OCI-LY7 (cell line): ENCODE measurements at regions not wholly inside any gene's neighbourhood (a gene's known extent, or its start where the extent isn't known, plus 50 kb on each side); places are given as distances from the start of the nearest gene placed in this dataset.
A peak's percentile ranks its signal among the peaks of the same experiment; 100 is the strongest.

Experiments used
- BruUV-seq: library from RNA; stranded (reverse); fragments of 400-500 nt; replicated peaks from 2 replicates; lab custom pipeline; 2021; lab: Mats Ljungman, UMichigan
- CTCF ChIA-PET: fragments of 300-600 bp; sonication (Branson Sonifier 250); formaldehyde crosslinking; loops from one replicate; lab custom pipeline; 2022; ENCODE audit warnings: antibody characterized with exemption; ENCODE audit not compliant: unreplicated experiment; lab: Charles Lee
- POLR2A ChIA-PET: fragments of 300-600 bp; sonication (Branson Sonifier 250); formaldehyde crosslinking; loops from one replicate; lab custom pipeline; 2022; ENCODE audit warnings: antibody characterized with exemption; lab: Charles Lee
- DNase-seq: peaks from one replicate; pipeline ENCODE4 v3.0.0-alpha.2; 2015; ENCODE audit warnings: low spot score
- H2AFZ ChIP-seq: fragments of 200-600 bp; sonication (generic), shearing (Covaris generic); 2 replicates; pipeline ENCODE4 v1.6.1; 2014; ENCODE audit warnings: mild to moderate bottlenecking, antibody characterized with exemption, low read length, moderate library complexity
- H3K27ac ChIP-seq: fragments of 200-600 bp; sonication (generic); 2 replicates; pipeline ENCODE4 v1.5.1; 2014; ENCODE audit warnings: mixed run types, low read depth, mild to moderate bottlenecking, moderate library complexity, low read length, inconsistent platforms; ENCODE audit not compliant: poor library complexity, severe bottlenecking
- H3K36me3 ChIP-seq: fragments of 200-600 bp; sonication (generic); 2 replicates; pipeline ENCODE4 v1.6.1; 2014; ENCODE audit warnings: mild to moderate bottlenecking, antibody characterized with exemption, low read length, moderate library complexity, mixed read lengths; ENCODE audit not compliant: insufficient read depth
- H3K4me1 ChIP-seq: fragments of 200-600 bp; sonication (generic); 2 replicates; pipeline ENCODE4 v1.5.1; 2014; ENCODE audit warnings: mild to moderate bottlenecking, low read length; ENCODE audit not compliant: insufficient read depth, poor library complexity, severe bottlenecking
- H3K4me2 ChIP-seq: fragments of 200-600 bp; sonication (generic); 2 replicates; pipeline ENCODE4 v1.6.1; 2014; ENCODE audit warnings: mild to moderate bottlenecking, low read length
- H3K4me3 ChIP-seq: fragments of 200-600 bp; sonication (generic); 2 replicates; pipeline ENCODE4 v1.5.1; 2014; ENCODE audit warnings: mild to moderate bottlenecking, low read depth, low read length; ENCODE audit not compliant: poor library complexity, severe bottlenecking
- H3K79me2 ChIP-seq: fragments of 200-600 bp; sonication (generic); 2 replicates; pipeline ENCODE4 v1.6.1; 2016; ENCODE audit warnings: low read depth, mild to moderate bottlenecking, low read length, moderate library complexity, mixed read lengths; ENCODE audit not compliant: insufficient read depth
- H3K9me2 ChIP-seq: fragments of 200-600 bp; sonication (generic); 2 replicates; pipeline ENCODE4 v1.6.1; 2016; ENCODE audit warnings: mild to moderate bottlenecking, low read length, mixed read lengths; ENCODE audit not compliant: insufficient read depth
- H3K9me3 ChIP-seq: fragments of 200-600 bp; sonication (generic); 2 replicates; pipeline ENCODE4 v1.6.1; 2014; ENCODE audit warnings: mild to moderate bottlenecking, mixed run types, low read length, mixed read lengths
- H4K20me1 ChIP-seq: fragments of 200-600 bp; sonication (generic); 2 replicates; pipeline ENCODE4 v1.6.1; 2014; ENCODE audit warnings: mild to moderate bottlenecking, antibody characterized with exemption, low read length, moderate library complexity, mixed read lengths; ENCODE audit not compliant: insufficient read depth
- EZH2phosphoT487 ChIP-seq: fragments of 200-600 bp; sonication (generic); IDR thresholded peaks from 2 replicates; pipeline ENCODE4 v1.6.1; 2018; ENCODE audit warnings: low read depth, borderline replicate concordance, mild to moderate bottlenecking, mixed run types, antibody characterized with exemption, low read length, moderate library complexity, mixed read lengths
- intact Hi-C: fragments of 100-400 bp; cut with micrococcal nuclease; formaldehyde crosslinking; loops from one replicate; pipeline ENCODE4 v1.10.0; 2022; ENCODE audit not compliant: unreplicated experiment
- TF ChIP-seq, protein P1 (sequence below): fragments of 200-600 bp; sonication (generic); conservative IDR thresholded peaks from 2 replicates; pipeline ENCODE4 v1.5.1; 2014; ENCODE audit warnings: mild to moderate bottlenecking, antibody characterized with exemption, low read length, moderate library complexity, mixed read lengths

GRCh38 chr15:81950841-81951414 lies 94.9 kb downstream of the MEX3B start:
- Histone ChIP-seq H3K79me2 (no peaks in the 10 kb centered on the region), H2AFZ (no peak overlapping the region), H3K4me3 (no peak overlapping the region), H3K9me2 (no peaks in the 10 kb centered on the region), H3K4me1 (no peaks in the 10 kb centered on the region), H3K36me3 (no peaks in the 10 kb centered on the region), H3K27ac (no peak overlapping the region), H3K4me2 (no peak overlapping the region), H3K9me3 (no peaks in the 10 kb centered on the region), H4K20me1 (no peaks in the 10 kb centered on the region)
- no peak for DNase-seq
- ChIA-PET CTCF (no interaction called here), POLR2A (no interaction called here)
- intact Hi-C loops: no loop called here
- TF ChIP-seq EZH2phosphoT487: no peak
- BruUV-seq: no TSS peak

DNA sequence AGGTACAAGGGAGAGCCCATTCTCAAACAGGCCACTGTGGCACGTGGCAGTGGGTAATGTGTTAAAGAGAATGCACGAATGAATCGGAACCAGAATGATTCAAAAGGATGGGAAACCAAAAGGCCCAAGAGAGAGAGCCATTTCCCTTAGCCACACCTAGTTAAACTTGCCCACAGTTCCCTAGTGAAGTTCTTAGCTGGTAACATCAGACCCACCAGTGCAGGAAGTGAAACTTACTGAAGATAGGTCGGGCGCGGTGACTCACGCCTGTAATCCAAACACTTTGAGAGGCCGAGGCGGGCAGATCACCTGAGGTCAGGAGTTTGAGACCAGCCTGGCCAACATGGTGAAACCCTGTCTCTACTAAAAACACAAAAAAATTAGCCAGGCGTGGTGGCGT lies 97.1 kb downstream of the MEX3B start:
- no peak overlapping the region for H3K27ac ChIP-seq
- TF ChIP-seq, protein P1, sequence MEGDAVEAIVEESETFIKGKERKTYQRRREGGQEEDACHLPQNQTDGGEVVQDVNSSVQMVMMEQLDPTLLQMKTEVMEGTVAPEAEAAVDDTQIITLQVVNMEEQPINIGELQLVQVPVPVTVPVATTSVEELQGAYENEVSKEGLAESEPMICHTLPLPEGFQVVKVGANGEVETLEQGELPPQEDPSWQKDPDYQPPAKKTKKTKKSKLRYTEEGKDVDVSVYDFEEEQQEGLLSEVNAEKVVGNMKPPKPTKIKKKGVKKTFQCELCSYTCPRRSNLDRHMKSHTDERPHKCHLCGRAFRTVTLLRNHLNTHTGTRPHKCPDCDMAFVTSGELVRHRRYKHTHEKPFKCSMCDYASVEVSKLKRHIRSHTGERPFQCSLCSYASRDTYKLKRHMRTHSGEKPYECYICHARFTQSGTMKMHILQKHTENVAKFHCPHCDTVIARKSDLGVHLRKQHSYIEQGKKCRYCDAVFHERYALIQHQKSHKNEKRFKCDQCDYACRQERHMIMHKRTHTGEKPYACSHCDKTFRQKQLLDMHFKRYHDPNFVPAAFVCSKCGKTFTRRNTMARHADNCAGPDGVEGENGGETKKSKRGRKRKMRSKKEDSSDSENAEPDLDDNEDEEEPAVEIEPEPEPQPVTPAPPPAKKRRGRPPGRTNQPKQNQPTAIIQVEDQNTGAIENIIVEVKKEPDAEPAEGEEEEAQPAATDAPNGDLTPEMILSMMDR: no peak
- no peak for TF ChIP-seq EZH2phosphoT487
- POLR2A ChIA-PET: no interaction called here
- CTCF ChIA-PET: interaction anchor here (0.6 kb wide), 1 partner anchor 79 kb away, joined by 3 read pairs; no protein-coding TSS in a partner anchor
- intact Hi-C loops: no loop called here
- H3K79me2 ChIP-seq: no peaks in the 10 kb centered on the region
- DNase-seq: peak; percentile 29
- H3K9me2 ChIP-seq: no peaks in the 10 kb centered on the region
- BruUV-seq: no TSS peak
- no peak overlapping the region for H3K4me3 ChIP-seq
- no peak overlapping the region for H3K4me2 ChIP-seq
- H3K4me1 ChIP-seq: no peaks in the 10 kb centered on the region
- no peak overlapping the region for H2AFZ ChIP-seq
- no peaks in the 10 kb centered on the region for H3K9me3 ChIP-seq
- H3K36me3 ChIP-seq: no peaks in the 10 kb centered on the region
- H4K20me1 ChIP-seq: no peaks in the 10 kb centered on the region

- Histone ChIP-seq H3K79me2 (no peaks in the 10 kb centered on the region), H4K20me1 (no peaks in the 10 kb centered on the region), H3K4me2 (no peak overlapping the region), H3K9me3 (no peaks in the 10 kb centered on the region), H2AFZ (no peak overlapping the region), H3K36me3 (no peaks in the 10 kb centered on the region), H3K4me1 (no peaks in the 10 kb centered on the region), H3K4me3 (no peak overlapping the region), H3K27ac (no peak overlapping the region), H3K9me2 (no peaks in the 10 kb centered on the region)
- ChIA-PET POLR2A (no interaction called here), CTCF (interaction anchor here (0.6 kb wide), 1 partner anchor 80 kb away, joined by 3 read pairs; no protein-coding TSS in a partner anchor)
- intact Hi-C loops: no loop called here
- TF ChIP-seq EZH2phosphoT487: no peak
- BruUV-seq: no TSS peak
- no peak for DNase-seq
Observed at GRCh38 chr15:81948222-81948621, 97.6 kb downstream of the MEX3B start.
